GM12878 (cell line): ENCODE measurements at regions not wholly inside any gene's neighbourhood (a gene's known extent, or its start where the extent isn't known, plus 50 kb on each side); places are given as distances from the start of the nearest gene placed in this dataset.

Source experiments
- ATAC-seq: fragments of 200-7000 bp; cut with Tn5 transposase; 3 replicates; pipeline ENCODE4 v1.9.1; 2020; ENCODE audit warnings: mild to moderate bottlenecking, moderate library complexity
- BruUV-seq: library from RNA; stranded (reverse); fragments of 400-500 nt; replicated peaks from 2 replicates; lab custom pipeline; 2021; lab: Mats Ljungman, UMichigan
- CTCF ChIA-PET: fragments of 300-600 bp; sonication (Branson Sonifier 250); formaldehyde crosslinking; extraction: SDS; loops from one replicate; lab custom pipeline; 2021; ENCODE audit warnings: inconsistent platforms; lab: Yijun Ruan, JAX
- POLR2A ChIA-PET: fragments of 350-600 bp; formaldehyde crosslinking; extraction: SDS; loops from one replicate; lab custom pipeline; 2021; ENCODE audit warnings: inconsistent platforms; lab: Charles Lee
- RAD21 ChIA-PET: fragments of 300-600 bp; sonication (Branson Sonifier 250); formaldehyde crosslinking; loops from one replicate; lab custom pipeline; 2023; ENCODE audit warnings: antibody characterized with exemption; ENCODE audit not compliant: unreplicated experiment; lab: Charles Lee
- SMC1A ChIA-PET: fragments of 300-600 bp; sonication (Branson Sonifier 250); formaldehyde crosslinking; loops from one replicate; lab custom pipeline; 2023; ENCODE audit not compliant: unreplicated experiment, uncharacterized antibody; lab: Charles Lee
- DNase-seq: peaks from one replicate; pipeline ENCODE4 v3.0.0-alpha.2; 2011; ENCODE audit warnings: low read depth, low spot score
- FAIRE-seq: peaks from 3 replicates; lab custom pipeline; 2011; peaks lifted over from hg19 to GRCh38; lab: Jason Lieb, UNC
- H2AFZ ChIP-seq: 2 replicates; pipeline ENCODE4 v1.6.0; 2011; ENCODE audit warnings: low read depth, low read length, control low read depth; ENCODE audit not compliant: control insufficient read depth
- H3K27ac ChIP-seq: 2 replicates; pipeline ENCODE4 v1.5.1; 2011; ENCODE audit warnings: control low read depth; ENCODE audit not compliant: control insufficient read depth, insufficient read depth
- H3K27me3 ChIP-seq, 2 experiments: replicated peaks in 1 of 2; 2 replicates each; pipeline versions ENCODE4 v1.6.0 to v1.6.1; 2011; ENCODE audit warnings: low read length in 1 of 2; ENCODE audit not compliant: control insufficient read depth in 2 of 2, insufficient read depth in 2 of 2
- H3K36me3 ChIP-seq, 2 experiments: 2 replicates each; pipeline ENCODE4 v1.5.1; 2011; ENCODE audit warnings: low read length in 1 of 2; ENCODE audit not compliant: control insufficient read depth in 2 of 2, insufficient read depth in 2 of 2
- H3K4me1 ChIP-seq: 2 replicates; pipeline ENCODE4 v1.6.1; 2011; ENCODE audit warnings: mild to moderate bottlenecking, low read length, moderate library complexity, mixed read lengths; ENCODE audit not compliant: control insufficient read depth, insufficient read depth
- H3K4me2 ChIP-seq: 2 replicates; pipeline ENCODE4 v1.6.0; 2011; ENCODE audit warnings: control low read depth; ENCODE audit not compliant: control insufficient read depth, insufficient read depth
- H3K4me3 ChIP-seq: fragments of 200-600 bp; sonication (generic); 2 replicates; pipeline ENCODE4 v1.5.1; 2016
- H3K79me2 ChIP-seq: 2 replicates; pipeline ENCODE4 v1.6.0; 2011; ENCODE audit warnings: low read length; ENCODE audit not compliant: control insufficient read depth, insufficient read depth
- H3K9ac ChIP-seq: 2 replicates; pipeline ENCODE4 v1.8.0; 2011; ENCODE audit warnings: low read length, control low read depth, mixed read lengths; ENCODE audit not compliant: control insufficient read depth, insufficient read depth
- H3K9me3 ChIP-seq: replicated peaks from 3 replicates; pipeline ENCODE4 v1.5.1; 2011; ENCODE audit warnings: mild to moderate bottlenecking, low read length; ENCODE audit not compliant: control insufficient read depth, insufficient read depth
- H4K20me1 ChIP-seq: 2 replicates; pipeline ENCODE4 v1.6.0; 2011; ENCODE audit not compliant: control insufficient read depth, insufficient read depth
- CBFB ChIP-seq: IDR thresholded peaks from 2 replicates; pipeline ENCODE4 v1.6.1; 2016; ENCODE audit warnings: antibody characterized with exemption, low read depth
- IKZF2 ChIP-seq, 2 experiments: fragments of 450-650 bp; IDR thresholded peaks; 2 replicates each; pipeline ENCODE4 v1.6.1; 2017; ENCODE audit warnings: mild to moderate bottlenecking in 2 of 2, moderate library complexity in 2 of 2
- MEF2A ChIP-seq: IDR thresholded peaks from 2 replicates; pipeline ENCODE4 v1.6.1; 2011; ENCODE audit warnings: low read depth, mild to moderate bottlenecking, low read length, moderate library complexity; ENCODE audit not compliant: insufficient read depth
- SMAD1 ChIP-seq: fragments of 450-650 bp; IDR thresholded peaks from 2 replicates; pipeline ENCODE4 v1.6.1; 2018; ENCODE audit warnings: mild to moderate bottlenecking, low read depth; ENCODE audit not compliant: partially characterized antibody
- SREBF1 ChIP-seq: IDR thresholded peaks from 2 replicates; pipeline ENCODE4 v1.6.1; 2012; ENCODE audit warnings: mild to moderate bottlenecking, low read length
- ZNF217 ChIP-seq: fragments of 450-650 bp; IDR thresholded peaks from 2 replicates; pipeline ENCODE4 v1.6.1; 2017; ENCODE audit warnings: antibody characterized with exemption, mild to moderate bottlenecking
- WGBS: methylation state at CpG from one replicate; pipeline ENCODE4 v1.1.6; 2016; ENCODE audit warnings: low lambda C conversion rate; ENCODE audit not compliant: insufficient replicate concordance, insufficient coverage; ENCODE audit errors: missing lambda C conversion rate; 5-methylcytosine and 5-hydroxymethylcytosine counted together
- in situ Hi-C: fragments of 300-500 bp; cut with MboI; formaldehyde crosslinking; loops from 9 replicates; pipeline ENCODE4 v1.14.3; 2018; ENCODE audit warnings: mixed read lengths
- intact Hi-C: fragments of 100-400 bp; cut with micrococcal nuclease; formaldehyde crosslinking; loops from one replicate; pipeline ENCODE4 v1.14.2; 2022; ENCODE audit not compliant: unreplicated experiment
- TF ChIP-seq, protein P1 (sequence below): fragments of 450-650 bp; IDR thresholded peaks from 2 replicates; pipeline ENCODE4 v1.6.1; 2017; ENCODE audit warnings: mild to moderate bottlenecking, moderate library complexity
- TF ChIP-seq, protein P2 (sequence below): IDR thresholded peaks from 2 replicates; pipeline ENCODE4 v1.6.1; 2012; ENCODE audit warnings: low read depth, low read length, improper control_type of control experiment

GRCh38 chr2:145987793-145988192 is 1467.9 kb upstream of the ZEB2 start:
- no peak for TF ChIP-seq MEF2A
- TF ChIP-seq SMAD1: no peak
- intact Hi-C loops (no loop called here), in situ Hi-C loops (no loop called here)
- H3K4me1 ChIP-seq: no peaks in the 10 kb centered on the region
- BruUV-seq: no TSS peak
- no peak overlapping the region for H3K4me3 ChIP-seq
- 2% methylated on average over 2 of the region's 2 CpGs for WGBS
- no peak overlapping the region for H3K4me2 ChIP-seq
- H3K79me2 ChIP-seq: no peaks in the 10 kb centered on the region
- H4K20me1 ChIP-seq: no peaks in the 10 kb centered on the region
- H3K9me3 ChIP-seq: no peaks in the 10 kb centered on the region
- RAD21 ChIA-PET: no interaction called here
- ATAC-seq: no peak
- H3K36me3 ChIP-seq: no peaks in the 10 kb centered on the region
- DNase-seq: no peak
- SMC1A ChIA-PET: no interaction called here
- CTCF ChIA-PET: no interaction called here
- no peak for FAIRE-seq
- POLR2A ChIA-PET: interaction anchor here (0.6 kb wide), 1 partner anchor 833 kb away, joined by 3 read pairs; no protein-coding TSS in a partner anchor
- no peak overlapping the region for H3K9ac ChIP-seq
- no peaks in the 10 kb centered on the region for H3K27me3 ChIP-seq
- H3K27ac ChIP-seq: no peak overlapping the region
- H2AFZ ChIP-seq: no peak overlapping the region

DNA sequence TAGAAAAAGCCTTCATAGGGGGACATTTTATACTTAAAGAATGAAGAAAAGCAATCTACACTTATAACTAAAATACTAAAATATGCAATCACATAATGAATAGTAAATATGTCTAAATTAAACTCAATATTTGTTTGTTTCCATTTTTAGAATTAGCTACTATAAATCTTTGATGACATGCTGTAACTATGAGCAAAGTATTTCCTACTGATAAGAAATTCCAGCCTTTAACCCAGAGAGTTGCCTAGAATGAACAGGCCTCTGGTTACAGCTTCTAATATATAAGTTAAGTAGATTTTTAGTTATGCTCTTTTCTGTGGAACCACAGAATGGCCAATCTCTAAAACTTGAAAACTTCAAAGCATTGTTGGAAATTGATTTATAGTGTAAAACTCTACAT is 1465.6 kb upstream of the ZEB2 start:
- DNase-seq (no peak), ATAC-seq (no peak)
- no peaks in the 10 kb centered on the region for H3K79me2 ChIP-seq
- no peak overlapping the region for H3K27ac ChIP-seq
- intact Hi-C loops (no loop called here), in situ Hi-C loops (no loop called here)
- H4K20me1 ChIP-seq: no peaks in the 10 kb centered on the region
- no peak overlapping the region for H2AFZ ChIP-seq
- ChIA-PET RAD21 (no interaction called here), CTCF (no interaction called here), SMC1A (no interaction called here)
- H3K4me1 ChIP-seq: no peaks in the 10 kb centered on the region
- no peaks in the 10 kb centered on the region for H3K27me3 ChIP-seq
- H3K9me3 ChIP-seq: no peaks in the 10 kb centered on the region
- no peak for TF ChIP-seq CBFB
- no peak for TF ChIP-seq IKZF2 (IDR thresholded peaks at IDR 0.05)
- TF ChIP-seq, protein P1, sequence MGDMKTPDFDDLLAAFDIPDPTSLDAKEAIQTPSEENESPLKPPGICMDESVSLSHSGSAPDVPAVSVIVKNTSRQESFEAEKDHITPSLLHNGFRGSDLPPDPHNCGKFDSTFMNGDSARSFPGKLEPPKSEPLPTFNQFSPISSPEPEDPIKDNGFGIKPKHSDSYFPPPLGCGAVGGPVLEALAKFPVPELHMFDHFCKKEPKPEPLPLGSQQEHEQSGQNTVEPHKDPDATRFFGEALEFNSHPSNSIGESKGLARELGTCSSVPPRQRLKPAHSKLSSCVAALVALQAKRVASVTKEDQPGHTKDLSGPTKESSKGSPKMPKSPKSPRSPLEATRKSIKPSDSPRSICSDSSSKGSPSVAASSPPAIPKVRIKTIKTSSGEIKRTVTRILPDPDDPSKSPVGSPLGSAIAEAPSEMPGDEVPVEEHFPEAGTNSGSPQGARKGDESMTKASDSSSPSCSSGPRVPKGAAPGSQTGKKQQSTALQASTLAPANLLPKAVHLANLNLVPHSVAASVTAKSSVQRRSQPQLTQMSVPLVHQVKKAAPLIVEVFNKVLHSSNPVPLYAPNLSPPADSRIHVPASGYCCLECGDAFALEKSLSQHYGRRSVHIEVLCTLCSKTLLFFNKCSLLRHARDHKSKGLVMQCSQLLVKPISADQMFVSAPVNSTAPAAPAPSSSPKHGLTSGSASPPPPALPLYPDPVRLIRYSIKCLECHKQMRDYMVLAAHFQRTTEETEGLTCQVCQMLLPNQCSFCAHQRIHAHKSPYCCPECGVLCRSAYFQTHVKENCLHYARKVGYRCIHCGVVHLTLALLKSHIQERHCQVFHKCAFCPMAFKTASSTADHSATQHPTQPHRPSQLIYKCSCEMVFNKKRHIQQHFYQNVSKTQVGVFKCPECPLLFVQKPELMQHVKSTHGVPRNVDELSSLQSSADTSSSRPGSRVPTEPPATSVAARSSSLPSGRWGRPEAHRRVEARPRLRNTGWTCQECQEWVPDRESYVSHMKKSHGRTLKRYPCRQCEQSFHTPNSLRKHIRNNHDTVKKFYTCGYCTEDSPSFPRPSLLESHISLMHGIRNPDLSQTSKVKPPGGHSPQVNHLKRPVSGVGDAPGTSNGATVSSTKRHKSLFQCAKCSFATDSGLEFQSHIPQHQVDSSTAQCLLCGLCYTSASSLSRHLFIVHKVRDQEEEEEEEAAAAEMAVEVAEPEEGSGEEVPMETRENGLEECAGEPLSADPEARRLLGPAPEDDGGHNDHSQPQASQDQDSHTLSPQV: no peak
- no peak for TF ChIP-seq SREBF1
- TF ChIP-seq, protein P2, sequence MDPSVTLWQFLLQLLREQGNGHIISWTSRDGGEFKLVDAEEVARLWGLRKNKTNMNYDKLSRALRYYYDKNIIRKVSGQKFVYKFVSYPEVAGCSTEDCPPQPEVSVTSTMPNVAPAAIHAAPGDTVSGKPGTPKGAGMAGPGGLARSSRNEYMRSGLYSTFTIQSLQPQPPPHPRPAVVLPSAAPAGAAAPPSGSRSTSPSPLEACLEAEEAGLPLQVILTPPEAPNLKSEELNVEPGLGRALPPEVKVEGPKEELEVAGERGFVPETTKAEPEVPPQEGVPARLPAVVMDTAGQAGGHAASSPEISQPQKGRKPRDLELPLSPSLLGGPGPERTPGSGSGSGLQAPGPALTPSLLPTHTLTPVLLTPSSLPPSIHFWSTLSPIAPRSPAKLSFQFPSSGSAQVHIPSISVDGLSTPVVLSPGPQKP: no peak
- TF ChIP-seq ZNF217: no peak
- TF ChIP-seq, all 136 proteins: peak for 0
- no peak for FAIRE-seq
- Histone ChIP-seq H3K36me3 (no peaks in the 10 kb centered on the region), H3K4me2 (no peak overlapping the region), H3K9ac (no peak overlapping the region), H3K4me3 (no peak overlapping the region)
- BruUV-seq: no TSS peak
- POLR2A ChIA-PET: no interaction called here
